Stimulated activated CD4-positive, alpha-beta T cell treated with anti-CD3 and anti-CD28 coated beads, TNF-alpha, amount 100 ng/mL, for 48 hours (primary cell): ENCODE measurements at regions not wholly inside any gene's neighbourhood (a gene's known extent, or its start where the extent isn't known, plus 50 kb on each side); places are given as distances from the start of the nearest gene placed in this dataset.

ENCODE experiments used
- DNase-seq, 3 donors: peaks; one replicate each; pipeline ENCODE4 v3.0.0-alpha.2; 2020; ENCODE audit warnings: low read depth in 3 of 3

DNA sequence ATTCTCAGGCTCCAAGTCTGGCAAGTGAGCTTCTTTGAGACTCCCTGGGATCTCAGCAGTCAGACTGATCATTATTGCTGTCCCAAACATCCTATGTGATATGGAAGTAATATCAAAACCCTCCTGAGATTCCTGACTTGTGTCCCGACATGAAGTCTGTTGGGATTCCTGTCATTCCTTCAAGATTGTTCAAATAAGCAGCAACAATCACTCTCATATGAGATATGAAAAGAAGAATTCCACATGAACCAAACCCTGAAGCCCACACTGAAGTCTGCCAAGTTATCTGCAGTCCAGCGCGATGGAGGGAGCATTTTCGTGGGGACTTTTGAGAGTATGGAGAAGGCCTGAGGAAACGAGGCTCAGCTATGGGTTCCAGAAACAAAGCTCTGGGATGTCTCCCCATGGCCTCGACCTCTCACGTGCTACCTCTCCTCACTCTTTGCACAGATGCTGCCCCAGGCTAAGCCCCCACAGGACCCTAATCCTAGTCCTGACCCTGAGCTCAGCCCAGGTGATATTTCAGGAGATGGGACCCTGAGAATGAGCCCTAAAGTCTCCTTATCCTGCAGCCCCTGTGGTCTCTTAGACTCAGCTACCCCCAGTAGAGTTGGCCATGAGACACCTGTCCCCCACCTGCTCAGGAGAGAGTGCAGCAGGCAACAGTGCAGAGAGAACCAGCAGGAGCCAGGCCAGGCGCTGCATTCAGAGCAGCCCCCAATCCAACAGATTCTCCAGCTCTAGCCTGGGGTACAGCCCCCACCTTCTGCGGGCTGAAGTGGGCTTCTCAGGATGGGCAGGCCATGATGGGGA, 100.2 kb downstream of the GGTLC2 start:
- DNase-seq = no peak

- DNase-seq = peak in 1 of 3 donors; percentile 13
Measured at GRCh38 chr22:22745225-22746060, 101.0 kb downstream of the GGTLC2 start.

- DNase-seq = no peak
Measured at GRCh38 chr22:22746061-22746962, 101.9 kb downstream of the GGTLC2 start.

GRCh38 chr22:22746963-22747933, 102.8 kb downstream of the GGTLC2 start:
- DNase-seq = no peak

GRCh38 chr22:22748297-22748743, 103.9 kb downstream of the GGTLC2 start:
- DNase-seq = no peak

DNA sequence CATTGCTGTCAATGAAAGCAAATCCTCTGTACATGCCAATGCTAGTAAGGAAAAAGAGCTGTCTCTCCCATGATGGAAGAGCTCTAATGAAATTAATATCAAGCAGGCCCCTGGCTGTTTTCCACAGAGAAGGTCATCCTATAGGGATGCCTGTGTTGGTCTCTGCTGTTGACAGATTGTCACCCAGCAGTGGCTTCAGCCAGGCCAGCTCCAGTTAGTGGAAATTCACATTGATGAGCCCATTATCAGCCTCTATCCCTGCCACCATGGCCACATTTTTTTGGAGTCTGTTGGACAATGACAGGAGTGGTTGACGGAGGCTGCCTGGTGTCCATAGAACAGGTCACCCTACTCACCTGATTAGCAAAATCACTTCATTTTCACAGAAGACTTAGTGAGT, 104.3 kb downstream of the GGTLC2 start:
- DNase-seq = no peak

DNA sequence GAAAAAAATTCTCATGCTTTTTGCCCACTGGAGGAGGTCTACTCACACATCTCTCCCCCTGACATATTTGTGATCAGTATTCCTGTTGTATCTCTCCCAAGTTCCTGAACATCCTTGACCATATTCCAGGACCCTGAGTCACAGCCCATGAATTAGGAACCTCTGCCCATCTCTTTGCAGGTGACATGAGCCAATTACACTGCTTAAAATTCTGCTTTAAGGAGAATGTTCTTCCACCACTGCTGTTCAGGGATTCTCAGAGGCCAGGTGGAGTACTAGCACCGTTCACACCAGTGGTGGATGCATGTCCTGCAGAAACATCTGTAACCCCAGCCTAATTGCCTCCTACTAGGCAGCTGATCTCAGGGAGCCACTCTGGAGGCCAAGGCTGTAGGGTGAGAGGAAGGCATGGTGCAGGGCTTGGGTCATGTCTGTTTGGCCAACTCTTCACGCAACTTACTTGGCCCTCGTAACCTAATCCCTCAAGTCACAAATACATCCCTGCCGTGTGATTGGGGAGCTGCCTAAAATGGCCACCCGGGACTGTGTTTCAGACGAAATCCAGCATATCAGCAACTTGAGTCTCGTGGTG, 104.8 kb downstream of the GGTLC2 start:
- DNase-seq = no peak

DNA sequence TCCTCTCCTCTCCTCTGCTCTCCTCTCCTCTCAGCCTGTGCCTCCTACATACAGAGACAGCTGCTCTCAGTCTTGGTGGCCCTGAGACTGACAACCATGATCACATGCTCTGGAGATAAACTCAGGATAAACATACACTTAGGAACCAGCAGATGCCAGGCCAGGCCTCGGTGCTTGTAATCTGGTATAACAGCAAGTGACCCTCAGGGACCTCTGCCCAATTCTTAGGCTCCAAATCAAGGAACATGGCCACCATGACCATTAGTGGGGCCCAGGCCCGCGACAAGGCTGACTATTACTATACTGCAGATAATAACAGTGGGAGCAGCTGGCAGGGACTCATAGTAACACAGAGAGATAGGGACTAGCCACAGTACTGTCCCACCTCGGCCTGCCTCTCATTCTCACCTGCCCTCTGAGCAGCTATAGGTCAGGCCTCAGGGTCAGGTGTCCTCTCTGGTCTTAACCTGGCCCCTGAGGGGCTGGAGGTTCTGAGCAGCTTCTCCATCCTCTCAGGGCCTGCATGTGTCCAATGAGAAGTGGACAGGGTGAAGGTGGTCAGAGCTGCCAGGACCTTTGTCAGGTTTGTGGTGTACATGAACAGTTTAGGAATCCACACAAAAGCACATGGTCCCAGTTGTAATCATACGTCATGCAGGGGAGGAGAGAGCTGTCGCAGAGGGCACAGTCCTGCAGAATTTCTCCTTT, 106.1 kb downstream of the GGTLC2 start:
- DNase-seq = no peak

- DNase-seq = no peak
Measured at GRCh38 chr22:22751043-22751603, 106.7 kb downstream of the GGTLC2 start.

DNA sequence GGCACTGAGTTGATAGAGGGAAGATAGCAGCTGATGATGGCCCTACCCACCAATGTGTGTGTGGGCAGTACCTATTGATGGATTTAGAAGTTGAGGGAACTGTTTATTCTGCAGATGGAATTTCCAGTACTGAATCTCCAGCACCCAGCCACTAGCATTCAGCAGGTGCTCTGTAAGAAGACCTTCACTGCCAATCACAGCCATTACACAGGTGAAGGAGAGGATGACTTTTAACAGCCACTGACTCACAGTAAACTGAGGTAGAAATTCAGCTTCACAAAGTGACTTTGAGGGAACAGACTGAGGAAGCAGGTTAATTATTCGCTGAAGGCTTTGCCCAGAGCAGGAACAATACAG, 107.8 kb downstream of the GGTLC2 start:
- no peak for DNase-seq

DNA sequence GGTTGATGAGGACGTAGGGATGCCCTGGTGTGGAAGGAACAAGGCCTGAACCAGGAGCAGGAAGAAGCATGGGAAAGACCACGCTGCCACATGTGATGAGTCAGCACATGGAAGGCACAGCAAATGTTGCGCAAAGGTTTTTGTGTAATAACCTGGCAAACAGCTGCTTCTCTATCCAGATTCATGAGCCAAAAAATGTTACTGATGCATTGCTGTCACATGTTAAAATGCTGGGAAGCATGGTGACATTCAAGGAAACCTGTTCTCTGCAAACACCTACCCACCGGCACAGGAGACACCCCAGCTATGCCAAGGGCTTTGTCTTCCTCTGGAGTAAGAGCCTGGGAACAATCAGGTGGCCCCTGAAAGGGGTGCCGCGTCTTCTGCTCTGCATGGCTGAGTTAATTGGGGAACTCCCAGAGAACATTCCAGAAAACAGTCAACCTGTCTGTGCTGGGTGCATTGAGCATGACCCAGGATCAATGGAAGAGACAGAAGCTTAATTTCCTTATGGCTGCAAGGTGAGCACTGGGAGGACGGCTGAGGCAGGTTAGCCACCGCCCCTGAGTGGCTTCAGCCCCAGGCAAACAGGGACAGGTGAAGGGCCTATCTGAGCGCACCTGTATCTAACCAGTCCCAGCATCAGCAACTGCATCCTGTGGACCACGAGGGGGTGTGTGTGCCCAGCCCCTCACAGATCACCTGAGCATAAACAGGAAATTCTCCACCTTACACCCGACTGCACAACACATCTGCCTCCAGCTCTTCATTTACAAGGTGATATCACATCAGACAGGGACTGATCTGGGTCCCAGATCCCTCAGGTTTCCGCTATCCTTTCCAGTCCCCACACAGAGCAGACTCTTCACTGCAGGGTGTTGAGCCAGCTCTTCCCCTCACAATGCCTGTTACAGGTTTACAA, 108.4 kb downstream of the GGTLC2 start:
- no peak for DNase-seq

- peak; percentile 55 to 65 (median 64) for DNase-seq
Measured at GRCh38 chr22:22753526-22754267, 109.3 kb downstream of the GGTLC2 start.

DNA sequence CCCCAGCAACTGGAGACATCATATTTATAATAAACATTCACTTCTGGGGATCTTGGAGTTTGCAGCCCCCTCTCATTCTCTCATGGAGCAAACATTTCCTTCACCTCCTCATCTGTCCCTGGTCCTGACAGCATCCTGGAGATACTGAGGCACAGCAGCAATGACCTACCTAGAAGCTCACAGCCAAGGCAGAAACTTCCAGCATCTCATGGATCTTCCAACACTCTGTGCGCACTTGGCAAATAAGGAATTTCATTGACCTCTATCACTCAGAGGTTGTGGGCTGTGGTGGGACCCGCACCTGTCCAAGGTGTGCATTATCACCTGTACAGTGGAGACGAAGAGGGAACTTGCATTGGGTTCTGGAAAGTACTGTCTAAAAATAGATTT, 109.8 kb downstream of the GGTLC2 start:
- no peak for DNase-seq

DNA sequence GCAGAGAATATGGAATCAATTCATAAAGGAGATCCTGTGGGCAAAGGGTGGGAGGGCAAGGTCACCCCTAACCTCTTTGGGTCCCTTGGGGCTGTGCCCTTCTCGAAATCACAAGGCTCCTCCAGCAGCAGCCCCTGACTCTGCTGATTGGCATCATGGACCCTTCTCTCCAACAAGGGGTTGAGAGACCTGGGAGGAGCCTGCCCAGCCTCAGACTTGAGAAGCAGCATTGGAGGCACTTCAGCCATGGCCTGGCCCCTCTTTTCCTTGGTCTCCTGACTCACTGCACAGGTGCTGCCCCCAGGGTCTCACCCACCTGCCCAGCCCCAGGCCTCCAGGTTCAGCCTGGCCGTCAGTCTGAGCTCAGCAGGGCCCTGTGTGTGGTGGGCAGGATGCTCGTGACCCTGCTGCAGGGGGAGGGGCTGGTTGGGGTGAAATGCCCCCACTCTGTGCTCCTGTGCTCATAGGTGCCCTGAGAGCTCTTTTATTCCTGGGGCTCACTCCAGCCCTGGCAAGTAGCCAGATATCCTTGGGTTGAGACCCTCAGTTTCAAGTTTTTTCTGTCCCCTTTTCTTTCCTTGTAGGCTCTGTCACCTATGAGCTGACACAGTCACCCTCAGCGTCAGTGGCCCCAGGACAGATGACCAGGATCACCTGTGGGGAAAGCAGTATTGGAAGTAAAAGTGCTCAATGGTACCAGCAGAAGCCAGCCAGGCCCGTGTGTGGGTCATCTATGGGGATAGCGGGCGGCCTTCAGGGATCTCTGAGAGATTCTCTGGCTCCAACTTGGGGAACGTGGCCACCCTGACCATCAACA, 110.8 kb downstream of the GGTLC2 start:
- no peak for DNase-seq

DNA sequence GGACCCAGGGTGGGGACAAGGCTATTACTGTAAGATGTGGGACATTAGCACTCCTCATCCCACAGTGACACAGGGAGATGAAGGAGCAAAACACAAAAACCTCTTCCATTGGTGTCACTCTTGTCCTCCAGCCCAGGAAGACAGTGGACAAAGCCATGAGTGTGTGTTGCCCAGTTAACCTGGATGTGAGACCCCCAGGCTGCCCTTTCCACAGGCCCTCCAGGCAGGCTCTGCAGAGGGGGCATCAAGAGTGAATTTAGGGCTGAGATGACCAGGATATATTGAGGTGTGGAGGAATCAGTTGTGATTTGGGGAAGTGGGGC, 111.3 kb downstream of the GGTLC2 start:
- DNase-seq = no peak

DNA sequence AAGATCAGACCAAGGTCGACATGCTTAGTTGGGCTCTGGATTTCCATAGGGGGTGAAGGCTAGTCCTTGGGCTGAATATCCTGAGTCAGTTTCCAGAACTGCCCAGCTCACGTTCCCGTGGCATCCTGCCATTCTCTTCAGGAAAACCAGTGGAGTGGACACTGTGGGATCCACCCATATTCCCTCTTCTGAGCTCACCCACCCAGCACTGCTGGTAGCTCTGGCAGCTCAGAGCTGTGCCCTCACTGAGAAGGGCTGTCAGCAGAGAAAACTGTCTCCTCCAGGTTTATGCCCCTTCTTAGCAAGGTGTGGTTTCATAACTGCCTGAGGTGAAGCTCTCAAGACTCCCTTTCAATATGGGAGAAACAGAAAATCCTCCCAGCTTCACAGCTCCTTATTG, 111.7 kb downstream of the GGTLC2 start:
- DNase-seq = no peak
